OCI-LY3 (cell line): ENCODE measurements at regions not wholly inside any gene's neighbourhood (a gene's known extent, or its start where the extent isn't known, plus 50 kb on each side); places are given as distances from the start of the nearest gene placed in this dataset.

Experiments
- H2AFZ ChIP-seq: fragments of 200-600, 300-600 bp; shearing (Covaris generic); 2 replicates; pipeline ENCODE4 v1.6.0; 2014; ENCODE audit warnings: antibody characterized with exemption, low read depth, low read length
- H3K27ac ChIP-seq: fragments of 200-600, 300-600 bp; sonication (generic); 2 replicates; pipeline ENCODE4 v1.5.1; 2014; ENCODE audit warnings: mild to moderate bottlenecking, low read length, moderate library complexity, mixed read lengths
- H3K27me3 ChIP-seq: fragments of 200-600, 300-600 bp; sonication (generic); 2 replicates; pipeline ENCODE4 v1.6.1; 2014; ENCODE audit warnings: low read depth, low read length, mixed read lengths
- H3K36me3 ChIP-seq: fragments of 200-600, 300-600 bp; sonication (generic); replicated peaks from 2 replicates; pipeline ENCODE3; 2014; ENCODE audit warnings: low read depth, low read length, mixed read lengths
- H3K4me1 ChIP-seq: fragments of 300-600, 200-600 bp; sonication (generic); 2 replicates; pipeline ENCODE4 v1.6.1; 2014; ENCODE audit warnings: low read length, mixed read lengths
- H3K4me2 ChIP-seq: fragments of 200-600, 300-600 bp; sonication (generic); 2 replicates; pipeline ENCODE4 v1.6.1; 2014; ENCODE audit warnings: low read length, mixed read lengths
- H3K4me3 ChIP-seq: fragments of 300-600, 200-600 bp; sonication (generic); 2 replicates; pipeline ENCODE4 v1.5.1; 2014; ENCODE audit warnings: antibody characterized with exemption, mild to moderate bottlenecking, low read length, moderate library complexity
- H3K79me2 ChIP-seq: fragments of 300-600, 200-600 bp; shearing (Covaris generic); 2 replicates; pipeline ENCODE4 v1.6.1; 2014; ENCODE audit warnings: mild to moderate bottlenecking, low read length, mixed read lengths
- H3K9ac ChIP-seq: fragments of 300-600, 200-600 bp; shearing (Covaris generic); 2 replicates; pipeline ENCODE4 v1.6.0; 2014; ENCODE audit warnings: mild to moderate bottlenecking, low read length, moderate library complexity
- H3K9me3 ChIP-seq: fragments of 200-600, 300-600 bp; shearing (Covaris generic); 2 replicates; pipeline ENCODE4 v1.6.1; 2014; ENCODE audit warnings: low read length, mixed read lengths; ENCODE audit not compliant: insufficient read depth
- H4K20me1 ChIP-seq: fragments of 200-600, 300-600 bp; sonication (generic); 2 replicates; pipeline ENCODE4 v1.6.1; 2016; ENCODE audit warnings: low read length, mixed read lengths; ENCODE audit not compliant: insufficient read depth
- EZH2phosphoT487 ChIP-seq: fragments of 200-600 bp; shearing (Covaris generic); IDR thresholded peaks from 2 replicates; pipeline ENCODE4 v1.6.1; 2018; ENCODE audit warnings: antibody characterized with exemption, mixed run types, low read depth
- TF ChIP-seq, protein P1 (sequence below): fragments of 200-600, 300-600 bp; sonication (generic); IDR thresholded peaks from 2 replicates; pipeline ENCODE4 v1.5.1; 2014; ENCODE audit warnings: antibody characterized with exemption, low read length, low read depth

DNA sequence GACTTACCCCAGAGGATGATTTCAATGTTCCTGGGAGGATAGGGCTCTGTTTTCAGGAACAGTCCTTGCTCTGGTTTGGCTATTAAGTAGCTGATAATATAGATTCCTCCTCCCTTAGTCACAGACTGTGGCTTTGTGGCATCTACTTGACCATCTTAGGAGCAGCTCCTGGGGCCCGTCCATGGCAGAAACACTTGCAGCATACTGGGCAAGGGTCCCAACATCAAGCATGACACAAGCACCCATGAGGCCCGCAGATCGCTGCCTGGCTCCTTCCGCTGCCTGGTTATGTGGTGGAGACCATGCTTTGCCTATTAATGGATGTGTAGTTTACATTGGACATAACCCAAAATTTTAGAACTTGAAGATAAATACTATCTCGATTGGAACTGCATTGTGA, 170.1 kb downstream of the ICE1 start:
- no peak overlapping the region for H3K4me3 ChIP-seq
- H3K9me3 ChIP-seq: no peaks in the 10 kb centered on the region
- no peaks in the 10 kb centered on the region for H3K27me3 ChIP-seq
- no peak overlapping the region for H3K27ac ChIP-seq
- no peaks in the 10 kb centered on the region for H4K20me1 ChIP-seq
- no peak overlapping the region for H3K4me2 ChIP-seq
- no peaks in the 10 kb centered on the region for H3K4me1 ChIP-seq
- H3K36me3 ChIP-seq: no peaks in the 10 kb centered on the region
- no peak overlapping the region for H3K9ac ChIP-seq
- TF ChIP-seq, protein P1, sequence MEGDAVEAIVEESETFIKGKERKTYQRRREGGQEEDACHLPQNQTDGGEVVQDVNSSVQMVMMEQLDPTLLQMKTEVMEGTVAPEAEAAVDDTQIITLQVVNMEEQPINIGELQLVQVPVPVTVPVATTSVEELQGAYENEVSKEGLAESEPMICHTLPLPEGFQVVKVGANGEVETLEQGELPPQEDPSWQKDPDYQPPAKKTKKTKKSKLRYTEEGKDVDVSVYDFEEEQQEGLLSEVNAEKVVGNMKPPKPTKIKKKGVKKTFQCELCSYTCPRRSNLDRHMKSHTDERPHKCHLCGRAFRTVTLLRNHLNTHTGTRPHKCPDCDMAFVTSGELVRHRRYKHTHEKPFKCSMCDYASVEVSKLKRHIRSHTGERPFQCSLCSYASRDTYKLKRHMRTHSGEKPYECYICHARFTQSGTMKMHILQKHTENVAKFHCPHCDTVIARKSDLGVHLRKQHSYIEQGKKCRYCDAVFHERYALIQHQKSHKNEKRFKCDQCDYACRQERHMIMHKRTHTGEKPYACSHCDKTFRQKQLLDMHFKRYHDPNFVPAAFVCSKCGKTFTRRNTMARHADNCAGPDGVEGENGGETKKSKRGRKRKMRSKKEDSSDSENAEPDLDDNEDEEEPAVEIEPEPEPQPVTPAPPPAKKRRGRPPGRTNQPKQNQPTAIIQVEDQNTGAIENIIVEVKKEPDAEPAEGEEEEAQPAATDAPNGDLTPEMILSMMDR: no peak
- no peak for TF ChIP-seq EZH2phosphoT487
- no peak overlapping the region for H2AFZ ChIP-seq
- no peaks in the 10 kb centered on the region for H3K79me2 ChIP-seq

DNA sequence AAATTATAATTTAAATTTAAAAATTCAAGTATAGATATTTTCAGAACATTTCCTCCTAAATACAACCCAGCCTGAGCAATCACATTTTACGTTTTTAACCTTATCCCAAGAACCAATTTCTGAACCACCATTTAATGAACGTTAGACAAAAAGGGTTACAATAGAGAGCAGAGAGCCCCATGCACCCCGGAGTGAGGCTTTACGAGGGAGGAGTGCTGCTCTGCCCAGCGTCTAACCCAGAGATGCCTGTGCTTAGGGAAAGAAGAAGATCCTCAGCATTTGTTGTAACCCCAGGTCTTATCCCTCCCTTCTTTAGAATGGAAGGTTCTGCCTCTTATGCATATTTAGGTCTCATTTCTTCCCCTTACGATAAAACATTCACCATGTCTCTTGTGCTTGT, 169.1 kb downstream of the ICE1 start:
- no peaks in the 10 kb centered on the region for H3K36me3 ChIP-seq
- H3K4me3 ChIP-seq: no peak overlapping the region
- H2AFZ ChIP-seq: no peak overlapping the region
- H3K79me2 ChIP-seq: no peaks in the 10 kb centered on the region
- H4K20me1 ChIP-seq: no peaks in the 10 kb centered on the region
- TF ChIP-seq, protein P1: no peak
- TF ChIP-seq EZH2phosphoT487: no peak
- no peaks in the 10 kb centered on the region for H3K9me3 ChIP-seq
- no peaks in the 10 kb centered on the region for H3K4me1 ChIP-seq
- no peak overlapping the region for H3K4me2 ChIP-seq
- no peak overlapping the region for H3K27ac ChIP-seq
- no peaks in the 10 kb centered on the region for H3K27me3 ChIP-seq
- H3K9ac ChIP-seq: no peak overlapping the region

DNA sequence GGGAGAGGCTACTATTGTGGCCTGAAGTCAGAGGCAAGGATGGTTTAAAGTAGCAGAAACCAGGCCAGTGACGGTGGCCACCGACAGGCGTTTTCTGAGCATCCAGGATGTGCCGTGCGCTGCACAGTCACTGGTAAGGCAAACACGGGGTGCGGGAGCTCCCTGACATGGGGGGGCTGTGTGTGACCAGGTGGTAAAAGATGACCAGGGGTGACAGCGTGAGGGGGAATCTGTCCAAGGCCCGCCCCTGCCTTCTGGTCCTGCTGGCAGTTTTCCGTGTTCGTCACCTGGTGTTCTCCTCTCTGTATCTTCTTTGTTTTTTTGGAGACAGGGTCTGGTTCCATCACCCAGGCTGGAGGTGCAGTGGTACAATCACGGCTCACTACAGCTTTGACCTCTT, 167.4 kb downstream of the ICE1 start:
- H3K9me3 ChIP-seq: no peaks in the 10 kb centered on the region
- H3K79me2 ChIP-seq: no peaks in the 10 kb centered on the region
- no peak overlapping the region for H3K4me2 ChIP-seq
- H3K4me3 ChIP-seq: no peak overlapping the region
- no peak overlapping the region for H3K27ac ChIP-seq
- TF ChIP-seq, protein P1: no peak
- no peak for TF ChIP-seq EZH2phosphoT487
- H3K4me1 ChIP-seq: no peaks in the 10 kb centered on the region
- H3K36me3 ChIP-seq: no peaks in the 10 kb centered on the region
- H2AFZ ChIP-seq: no peak overlapping the region
- no peaks in the 10 kb centered on the region for H3K27me3 ChIP-seq
- no peaks in the 10 kb centered on the region for H4K20me1 ChIP-seq
- no peak overlapping the region for H3K9ac ChIP-seq

DNA sequence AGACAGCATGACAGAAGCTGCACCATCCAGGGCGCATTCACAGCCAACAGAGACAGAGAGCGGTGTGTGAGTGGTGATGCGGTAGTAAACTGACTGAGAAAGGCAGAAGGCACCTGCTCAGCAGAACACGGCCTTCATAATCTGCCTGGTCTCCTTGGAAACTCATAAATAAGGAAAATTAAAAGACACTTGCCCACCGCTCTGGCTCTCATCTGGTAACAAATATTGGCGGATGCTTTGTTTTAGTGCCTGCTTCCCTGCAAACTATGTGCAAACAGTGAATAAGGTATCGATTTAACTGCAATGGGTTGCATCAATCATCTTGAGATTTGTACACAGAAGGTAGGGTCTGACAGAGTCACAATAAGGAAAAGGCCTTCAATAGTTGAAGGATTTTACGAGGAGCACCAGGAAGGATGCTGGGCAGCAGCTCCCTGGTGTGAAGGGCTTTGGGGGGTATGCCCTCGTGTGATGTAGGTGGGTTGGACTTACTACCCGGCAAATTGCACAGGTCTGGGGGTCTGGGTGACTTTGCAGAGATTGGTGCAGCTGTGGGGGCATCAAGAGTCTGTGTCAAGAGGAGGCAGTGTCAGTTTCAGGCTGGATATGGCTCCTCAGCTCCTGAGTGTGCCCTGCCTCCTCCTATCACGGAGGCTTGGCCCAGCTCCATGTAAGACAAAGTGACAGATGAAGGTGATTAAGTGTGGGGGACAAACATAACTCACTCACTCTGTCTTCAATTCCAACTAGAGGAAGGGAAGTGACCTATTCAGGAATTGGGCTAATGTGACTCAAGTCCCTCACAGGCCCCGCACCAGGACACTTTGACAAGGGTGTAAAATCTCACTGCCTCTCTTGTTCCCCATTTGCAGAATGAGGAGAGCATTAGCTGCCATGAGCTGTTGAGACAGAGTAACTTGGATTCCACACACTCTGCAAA, 166.7 kb downstream of the ICE1 start:
- Histone ChIP-seq H3K9ac (no peak overlapping the region), H3K9me3 (no peaks in the 10 kb centered on the region), H3K4me3 (no peak overlapping the region), H2AFZ (no peak overlapping the region), H3K27me3 (no peaks in the 10 kb centered on the region), H3K27ac (no peak overlapping the region), H3K36me3 (no peaks in the 10 kb centered on the region), H3K4me2 (no peak overlapping the region), H4K20me1 (no peaks in the 10 kb centered on the region), H3K79me2 (no peaks in the 10 kb centered on the region), H3K4me1 (no peaks in the 10 kb centered on the region)
- TF ChIP-seq EZH2phosphoT487: no peak
